ENCODE measurements at regions not wholly inside any gene's neighbourhood (a gene's known extent, or its start where the extent isn't known, plus 50 kb on each side); places are given as distances from the start of the nearest gene placed in this dataset.

DNA sequence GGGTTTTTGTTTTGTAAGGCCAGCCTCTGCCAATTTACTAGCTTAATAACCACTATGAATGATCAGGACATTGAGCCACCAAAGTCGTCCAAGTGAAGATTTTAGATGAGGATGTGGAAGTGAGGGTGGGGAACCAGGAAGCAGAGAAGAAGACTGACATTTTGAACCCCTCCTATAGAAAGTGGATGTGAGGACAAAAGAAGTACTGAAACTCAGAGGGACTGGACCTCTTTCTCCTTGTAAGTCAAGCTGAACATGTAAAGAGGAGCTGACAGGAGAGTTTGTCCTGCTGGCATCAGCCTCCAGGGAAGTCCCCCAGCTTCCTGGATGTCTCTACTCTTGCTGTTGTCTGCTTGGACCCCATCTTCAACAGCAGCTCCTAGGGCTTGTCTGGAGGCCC lies 338.2 kb upstream of the NCAM1 start:
- TF ChIP-seq, protein P1, sequence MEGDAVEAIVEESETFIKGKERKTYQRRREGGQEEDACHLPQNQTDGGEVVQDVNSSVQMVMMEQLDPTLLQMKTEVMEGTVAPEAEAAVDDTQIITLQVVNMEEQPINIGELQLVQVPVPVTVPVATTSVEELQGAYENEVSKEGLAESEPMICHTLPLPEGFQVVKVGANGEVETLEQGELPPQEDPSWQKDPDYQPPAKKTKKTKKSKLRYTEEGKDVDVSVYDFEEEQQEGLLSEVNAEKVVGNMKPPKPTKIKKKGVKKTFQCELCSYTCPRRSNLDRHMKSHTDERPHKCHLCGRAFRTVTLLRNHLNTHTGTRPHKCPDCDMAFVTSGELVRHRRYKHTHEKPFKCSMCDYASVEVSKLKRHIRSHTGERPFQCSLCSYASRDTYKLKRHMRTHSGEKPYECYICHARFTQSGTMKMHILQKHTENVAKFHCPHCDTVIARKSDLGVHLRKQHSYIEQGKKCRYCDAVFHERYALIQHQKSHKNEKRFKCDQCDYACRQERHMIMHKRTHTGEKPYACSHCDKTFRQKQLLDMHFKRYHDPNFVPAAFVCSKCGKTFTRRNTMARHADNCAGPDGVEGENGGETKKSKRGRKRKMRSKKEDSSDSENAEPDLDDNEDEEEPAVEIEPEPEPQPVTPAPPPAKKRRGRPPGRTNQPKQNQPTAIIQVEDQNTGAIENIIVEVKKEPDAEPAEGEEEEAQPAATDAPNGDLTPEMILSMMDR (IDR thresholded peaks at IDR 0.05; ENCODE audit: poor library complexity), result no peak
- TF ChIP-seq EZH2phosphoT487 (IDR thresholded peaks at IDR 0.05; ENCODE audit: low read depth, severe bottlenecking, unreplicated experiment), result no peak

Measured in hepatocyte (in vitro differentiated cells).